ENCODE measurements at regions not wholly inside any gene's neighbourhood (a gene's known extent, or its start where the extent isn't known, plus 50 kb on each side); places are given as distances from the start of the nearest gene placed in this dataset.

- POLR2A ChIA-PET: no interaction called here
- no peak for TF ChIP-seq CTCF (IDR thresholded peaks at IDR 0.05; ENCODE audit: control extremely low read depth, extremely low read depth, low read depth, missing control alignments)
- DNase-seq (ENCODE audit: extremely low spot score): no peak
- CTCF ChIA-PET: interaction anchor here (1.1 kb wide), 1 partner anchor 10 kb away, joined by 3 read pairs; no protein-coding TSS in a partner anchor
Measured at GRCh38 chr2:2546046-2546445, 215.0 kb upstream of the MYT1L start.

- no peak for DNase-seq (ENCODE audit: extremely low spot score)
- ChIA-PET POLR2A (no interaction called here), CTCF (no interaction called here)
- TF ChIP-seq CTCF (IDR thresholded peaks at IDR 0.05; ENCODE audit: control extremely low read depth, extremely low read depth, low read depth, missing control alignments): no peak
Measured at GRCh38 chr2:2542966-2543611, 212.0 kb upstream of the MYT1L start.

- no peak for TF ChIP-seq CTCF (IDR thresholded peaks at IDR 0.05; ENCODE audit: control extremely low read depth, extremely low read depth, low read depth, missing control alignments)
- CTCF ChIA-PET: no interaction called here
- no peak for DNase-seq (ENCODE audit: extremely low spot score)
Measured at GRCh38 chr2:2542316-2542715, 211.2 kb upstream of the MYT1L start.

GRCh38 chr2:2540406-2540805 lies 209.3 kb upstream of the MYT1L start:
- DNase-seq (ENCODE audit: extremely low spot score): no peak
- CTCF ChIA-PET: interaction anchor here (1.1 kb wide), 1 partner anchor 20 kb away, joined by 3 read pairs; no protein-coding TSS in a partner anchor
- no peak for TF ChIP-seq CTCF (IDR thresholded peaks at IDR 0.05; ENCODE audit: control extremely low read depth, extremely low read depth, low read depth, missing control alignments)
- POLR2A ChIA-PET: no interaction called here

More at GRCh38 chr2:2542316-2542715, 211.2 kb upstream of the MYT1L start:
- POLR2A ChIA-PET: no interaction called here

- POLR2A ChIA-PET: no interaction called here
- CTCF ChIA-PET: no interaction called here
- DNase-seq (ENCODE audit: extremely low spot score): no peak
- no peak for TF ChIP-seq CTCF (IDR thresholded peaks at IDR 0.05; ENCODE audit: control extremely low read depth, extremely low read depth, low read depth, missing control alignments)
Measured at GRCh38 chr2:2536416-2537056, 205.5 kb upstream of the MYT1L start.

GRCh38 chr2:2530334-2530733 lies 199.3 kb upstream of the MYT1L start:
- TF ChIP-seq CTCF (IDR thresholded peaks at IDR 0.05; ENCODE audit: control extremely low read depth, extremely low read depth, low read depth, missing control alignments): no peak
- POLR2A ChIA-PET: no interaction called here
- DNase-seq (ENCODE audit: extremely low spot score): no peak
- CTCF ChIA-PET: no interaction called here
